ENCODE measurements at regions not wholly inside any gene's neighbourhood (a gene's known extent, or its start where the extent isn't known, plus 50 kb on each side); places are given as distances from the start of the nearest gene placed in this dataset.

DNA sequence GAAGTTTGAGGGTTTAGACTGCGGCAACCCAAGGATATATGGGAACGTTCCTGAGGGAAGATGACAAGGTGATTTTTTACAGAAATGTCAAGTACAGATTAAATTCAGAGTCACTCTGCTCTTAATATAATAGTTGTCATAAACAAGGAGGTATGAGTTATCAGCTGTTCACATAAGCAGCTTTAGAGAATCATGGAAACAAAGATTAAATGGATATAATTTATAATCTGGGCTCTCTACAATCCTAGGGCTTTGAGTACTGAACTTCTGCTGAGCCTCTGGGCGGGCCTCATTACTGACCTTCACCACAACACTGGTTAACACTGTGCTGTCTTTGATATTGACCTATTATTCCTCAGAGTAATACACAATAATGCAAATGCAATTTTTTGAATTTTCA lies 577.8 kb downstream of the RPS29 start:
- no peak overlapping the region for H3K9ac ChIP-seq (ENCODE audit: low read length)
- ChIA-PET POLR2A (no interaction called here), CTCF (no interaction called here)
- H3K4me2 ChIP-seq (replicated peaks; ENCODE audit: low read depth, low read length, poor library complexity, severe bottlenecking) = no peak overlapping the region
- no peak for DNase-seq
- H3K79me2 ChIP-seq (ENCODE audit: control insufficient read depth, insufficient read depth, low read length) = no peaks in the 10 kb centered on the region
- no peak overlapping the region for H2AFZ ChIP-seq (ENCODE audit: insufficient read depth, low read depth, low read length, poor library complexity, severe bottlenecking)
- intact Hi-C loops (cut with micrococcal nuclease) = no loop called here
- no peaks in the 10 kb centered on the region for H3K36me3 ChIP-seq (replicated peaks in 1 of 2; ENCODE audit: control extremely low read depth in 1 of 2, control insufficient read depth in 1 of 2, extremely low read depth in 1 of 2, insufficient read depth in 2 of 2, low read length in 1 of 2)
- H3K27me3 ChIP-seq (replicated peaks in 1 of 4; ENCODE audit: control extremely low read depth in 1 of 4, control insufficient read depth in 3 of 4, insufficient read depth in 4 of 4, low read length in 3 of 4) = no peaks in the 10 kb centered on the region
- 50% methylated on average over 1 of the region's 3 CpGs for WGBS (ENCODE audit: insufficient coverage)
- Mint-ChIP-seq H3K27me3 (no peaks in the 10 kb centered on the region), H3K4me3 (no peak overlapping the region), H3K27ac (no peak overlapping the region), H3K4me1 (no peaks in the 10 kb centered on the region), H3K9me3 (ENCODE audit: insufficient read depth) (no peaks in the 10 kb centered on the region)
- no peak for TF ChIP-seq EZH2 (IDR thresholded peaks at IDR 0.05; ENCODE audit: borderline replicate concordance, insufficient read depth, low read depth, low read length, poor library complexity, severe bottlenecking)
- TF ChIP-seq, protein P1, sequence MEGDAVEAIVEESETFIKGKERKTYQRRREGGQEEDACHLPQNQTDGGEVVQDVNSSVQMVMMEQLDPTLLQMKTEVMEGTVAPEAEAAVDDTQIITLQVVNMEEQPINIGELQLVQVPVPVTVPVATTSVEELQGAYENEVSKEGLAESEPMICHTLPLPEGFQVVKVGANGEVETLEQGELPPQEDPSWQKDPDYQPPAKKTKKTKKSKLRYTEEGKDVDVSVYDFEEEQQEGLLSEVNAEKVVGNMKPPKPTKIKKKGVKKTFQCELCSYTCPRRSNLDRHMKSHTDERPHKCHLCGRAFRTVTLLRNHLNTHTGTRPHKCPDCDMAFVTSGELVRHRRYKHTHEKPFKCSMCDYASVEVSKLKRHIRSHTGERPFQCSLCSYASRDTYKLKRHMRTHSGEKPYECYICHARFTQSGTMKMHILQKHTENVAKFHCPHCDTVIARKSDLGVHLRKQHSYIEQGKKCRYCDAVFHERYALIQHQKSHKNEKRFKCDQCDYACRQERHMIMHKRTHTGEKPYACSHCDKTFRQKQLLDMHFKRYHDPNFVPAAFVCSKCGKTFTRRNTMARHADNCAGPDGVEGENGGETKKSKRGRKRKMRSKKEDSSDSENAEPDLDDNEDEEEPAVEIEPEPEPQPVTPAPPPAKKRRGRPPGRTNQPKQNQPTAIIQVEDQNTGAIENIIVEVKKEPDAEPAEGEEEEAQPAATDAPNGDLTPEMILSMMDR (IDR thresholded peaks at IDR 0.05) = no peak
- no peak overlapping the region for H3K4me3 ChIP-seq (ENCODE audit: control extremely low read depth in 1 of 5, extremely low read depth in 1 of 5, insufficient read depth in 1 of 5, low read depth in 2 of 5, low read length in 4 of 5)
- no peaks in the 10 kb centered on the region for H3K9me3 ChIP-seq (ENCODE audit: control extremely low read depth in 1 of 3, control insufficient read depth in 2 of 3, insufficient read depth in 1 of 3, low read length in 2 of 3)
- H3K4me1 ChIP-seq (ENCODE audit: control insufficient read depth in 2 of 2, insufficient read depth in 2 of 2, low read length in 2 of 2) = no peaks in the 10 kb centered on the region
- no peak for ATAC-seq (ENCODE audit: low read depth)
- H4K20me1 ChIP-seq (ENCODE audit: control insufficient read depth, insufficient read depth, low read length, poor library complexity, severe bottlenecking) = no peaks in the 10 kb centered on the region
- no peak overlapping the region for H3K27ac ChIP-seq (ENCODE audit: low read length in 2 of 2)

DNA sequence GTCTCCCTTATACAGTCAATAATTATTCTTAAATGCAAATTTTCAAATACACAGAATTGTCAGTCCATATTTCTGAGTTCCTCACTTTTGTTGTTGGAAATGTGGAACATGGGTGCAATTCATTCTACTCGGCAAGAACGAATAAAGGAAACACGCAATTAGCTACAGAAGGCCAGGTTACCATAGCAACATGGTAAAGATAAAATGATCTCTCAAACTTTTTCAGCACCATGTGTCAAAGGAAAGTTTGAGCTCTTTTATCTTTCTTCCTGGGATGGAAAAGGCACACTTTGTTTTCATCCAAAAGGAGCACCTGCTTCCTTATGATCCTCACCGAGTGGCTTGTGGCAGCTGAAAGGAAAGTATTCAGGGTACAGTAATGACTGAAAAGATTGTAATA lies 595.0 kb downstream of the RPS29 start:
- H3K9ac ChIP-seq (ENCODE audit: low read length) = no peak overlapping the region
- intact Hi-C loops (cut with micrococcal nuclease) = no loop called here

More for the DNA sequence above, 595.0 kb downstream of the RPS29 start:
- H2AFZ ChIP-seq (ENCODE audit: insufficient read depth, low read depth, low read length, poor library complexity, severe bottlenecking) = no peak overlapping the region
- H3K27me3 Mint-ChIP-seq = no peaks in the 10 kb centered on the region
- TF ChIP-seq EZH2 (IDR thresholded peaks at IDR 0.05; ENCODE audit: borderline replicate concordance, insufficient read depth, low read depth, low read length, poor library complexity, severe bottlenecking) = no peak
- TF ChIP-seq, protein P1 (IDR thresholded peaks at IDR 0.05) = no peak
- no peak overlapping the region for H3K4me2 ChIP-seq (replicated peaks; ENCODE audit: low read depth, low read length, poor library complexity, severe bottlenecking)
- no peaks in the 10 kb centered on the region for H3K4me1 Mint-ChIP-seq
- H3K9me3 Mint-ChIP-seq (ENCODE audit: insufficient read depth) = no peaks in the 10 kb centered on the region
- no peak for DNase-seq
- H3K4me3 ChIP-seq (ENCODE audit: control extremely low read depth in 1 of 5, extremely low read depth in 1 of 5, insufficient read depth in 1 of 5, low read depth in 2 of 5, low read length in 4 of 5) = no peak overlapping the region
- H3K27me3 ChIP-seq (replicated peaks in 1 of 4; ENCODE audit: control extremely low read depth in 1 of 4, control insufficient read depth in 3 of 4, insufficient read depth in 4 of 4, low read length in 3 of 4) = no peaks in the 10 kb centered on the region
- H3K9me3 ChIP-seq (ENCODE audit: control extremely low read depth in 1 of 3, control insufficient read depth in 2 of 3, insufficient read depth in 1 of 3, low read length in 2 of 3) = no peaks in the 10 kb centered on the region
- no peak for ATAC-seq (ENCODE audit: low read depth)
- H4K20me1 ChIP-seq (ENCODE audit: control insufficient read depth, insufficient read depth, low read length, poor library complexity, severe bottlenecking) = no peaks in the 10 kb centered on the region
- ChIA-PET CTCF (no interaction called here), POLR2A (no interaction called here)
- no CpG with 5 or more reads among the region's 4 CpGs for WGBS (ENCODE audit: insufficient coverage)
- no peaks in the 10 kb centered on the region for H3K4me1 ChIP-seq (ENCODE audit: control insufficient read depth in 2 of 2, insufficient read depth in 2 of 2, low read length in 2 of 2)
- H3K27ac ChIP-seq (ENCODE audit: low read length in 2 of 2) = no peak overlapping the region
- no peaks in the 10 kb centered on the region for H3K79me2 ChIP-seq (ENCODE audit: control insufficient read depth, insufficient read depth, low read length)
- no peak overlapping the region for H3K27ac Mint-ChIP-seq
- H3K36me3 ChIP-seq (replicated peaks in 1 of 2; ENCODE audit: control extremely low read depth in 1 of 2, control insufficient read depth in 1 of 2, extremely low read depth in 1 of 2, insufficient read depth in 2 of 2, low read length in 1 of 2) = no peaks in the 10 kb centered on the region
- H3K4me3 Mint-ChIP-seq = no peak overlapping the region
